HepG2 (cell line): ENCODE measurements at regions not wholly inside any gene's neighbourhood (a gene's known extent, or its start where the extent isn't known, plus 50 kb on each side); places are given as distances from the start of the nearest gene placed in this dataset.
"Not testable (repeated sequence)": the region's sequence is repeated elsewhere in the genome, so short reads cannot be mapped to it uniquely, and the experiment has no call there.

Experiments
- ATAC-seq: fragments of 200-7000 bp; cut with Tn5 transposase; 3 replicates; pipeline ENCODE4 v1.9.1; 2020; ENCODE audit warnings: mild to moderate bottlenecking, moderate library complexity
- BruUV-seq: library from RNA; stranded (reverse); fragments of 400-500 nt; replicated peaks from 2 replicates; lab custom pipeline; 2021; lab: Mats Ljungman, UMichigan
- CTCF ChIA-PET: fragments of 300-600 bp; formaldehyde crosslinking; extraction: SDS; loops from one replicate; lab custom pipeline; 2021; ENCODE audit warnings: low total read pairs, inconsistent platforms, low intra/inter-chr PET ratio; lab: Yijun Ruan, JAX
- POLR2A ChIA-PET: fragments of 350-600 bp; sonication (Branson Sonifier 250); formaldehyde crosslinking; loops from one replicate; lab custom pipeline; 2020; ENCODE audit warnings: antibody characterized with exemption, inconsistent platforms; lab: Yijun Ruan, JAX
- DNase-seq: peaks from one replicate; pipeline ENCODE4 v3.0.0-alpha.2; 2015; ENCODE audit warnings: low spot score
- FAIRE-seq: peaks from 3 replicates; lab custom pipeline; 2011; peaks lifted over from hg19 to GRCh38; lab: Jason Lieb, UNC
- H2AFZ ChIP-seq: one replicate; pipeline ENCODE4 v1.6.1; 2011; ENCODE audit warnings: low read length, inconsistent platforms
- H3K27ac ChIP-seq: fragments of 300-600 bp; 3 replicates; pipeline ENCODE4 v1.8.0; 2011; ENCODE audit warnings: mixed run types, mild to moderate bottlenecking, mixed read lengths, low read length, inconsistent platforms; ENCODE audit not compliant: insufficient read depth; ENCODE audit errors: extremely low read length
- H3K27me3 ChIP-seq, 2 experiments: fragments of 200-600 bp in 1 of 2; 2 replicates in 1 of 2; 3 replicates in 1 of 2; pipeline versions ENCODE4 v1.6.0 to v1.8.0; 2011; ENCODE audit warnings: low read length in 2 of 2, mild to moderate bottlenecking in 2 of 2, moderate library complexity in 2 of 2, inconsistent platforms in 1 of 2; ENCODE audit not compliant: insufficient read depth in 2 of 2, control insufficient read depth in 1 of 2
- H3K36me3 ChIP-seq, 2 experiments: fragments of 200-600 bp in 1 of 2; replicated peaks in 1 of 2; 2 replicates in 1 of 2; 3 replicates in 1 of 2; pipeline versions ENCODE4 v1.5.1 to v1.8.0; 2011; ENCODE audit warnings: low read length in 2 of 2, inconsistent platforms in 1 of 2; ENCODE audit not compliant: insufficient read depth in 2 of 2, control insufficient read depth in 1 of 2
- H3K4me1 ChIP-seq: 2 replicates; pipeline ENCODE4 v1.5.1; 2012; ENCODE audit warnings: low read length, inconsistent platforms; ENCODE audit not compliant: insufficient read depth
- H3K4me2 ChIP-seq: 2 replicates; pipeline ENCODE4 v1.6.0; 2011; ENCODE audit warnings: low read depth, low read length, inconsistent platforms
- H3K4me3 ChIP-seq, 3 experiments: fragments of 200-600 bp in 1 of 3; sonication (generic), shearing (Covaris generic) in 1 of 3; replicated peaks in 1 of 3; 2 replicates each; pipeline ENCODE4 v1.5.1; 2011 to 2016; ENCODE audit warnings: low read length in 3 of 3, inconsistent platforms in 2 of 3, low read depth in 2 of 3, mild to moderate bottlenecking in 2 of 3, control low read depth in 1 of 3, mixed read lengths in 1 of 3; ENCODE audit not compliant: insufficient read depth in 1 of 3
- H3K79me2 ChIP-seq: one replicate; pipeline ENCODE4 v1.6.1; 2011; ENCODE audit warnings: low read length, inconsistent platforms; ENCODE audit not compliant: insufficient read depth
- H3K9ac ChIP-seq: 2 replicates; pipeline ENCODE4 v1.6.0; 2011; ENCODE audit warnings: mild to moderate bottlenecking, low read depth, low read length, inconsistent platforms; ENCODE audit not compliant: insufficient read depth
- H3K9me3 ChIP-seq: 2 replicates; pipeline ENCODE4 v1.5.1; 2012; ENCODE audit warnings: mild to moderate bottlenecking, low read length
- H4K20me1 ChIP-seq: 2 replicates; pipeline ENCODE4 v1.6.0; 2011; ENCODE audit warnings: inconsistent platforms, mild to moderate bottlenecking, low read length, moderate library complexity; ENCODE audit not compliant: insufficient read depth
- CBX2 ChIP-seq, 2 experiments: fragments of 200-600 bp in 1 of 2; sonication (generic); formaldehyde crosslinking in 1 of 2; IDR thresholded peaks; 2 replicates each; pipeline versions ENCODE4 v1.7.0 to v1.8.1; 2018 to 2022; ENCODE audit warnings: low read depth in 2 of 2, low read length in 1 of 2, mild to moderate bottlenecking in 1 of 2, missing genetic modification reagents in 1 of 2
- MEIS2 ChIP-seq: sonication (generic); formaldehyde crosslinking; IDR thresholded peaks from 2 replicates; pipeline ENCODE4 v1.9.0; 2021; ENCODE audit warnings: mild to moderate bottlenecking, missing genetic modification reagents
- SRSF4 ChIP-seq: fragments of 200-400 bp; formaldehyde crosslinking; IDR thresholded peaks from one replicate; pipeline ENCODE4 v1.6.1; 2018; ENCODE audit warnings: mild to moderate bottlenecking, low read depth, low read length, moderate library complexity; ENCODE audit not compliant: poor library complexity, severe bottlenecking
- ZNF264 ChIP-seq: sonication (generic); formaldehyde crosslinking; IDR thresholded peaks from 2 replicates; pipeline ENCODE4 v1.4.0; 2020; ENCODE audit warnings: missing genetic modification reagents
- ZNF326 ChIP-seq: sonication (generic); formaldehyde crosslinking; IDR thresholded peaks from 2 replicates; pipeline ENCODE4 v1.4.0; 2020; ENCODE audit warnings: missing genetic modification reagents, borderline replicate concordance
- WGBS: methylation state at CpG from one replicate; pipeline ENCODE4 v1.1.6; 2017; ENCODE audit warnings: low lambda C conversion rate; 5-methylcytosine and 5-hydroxymethylcytosine counted together
- in situ Hi-C: cut with HindIII; loops from 2 replicates; pipeline ENCODE4 v1.10.0; 2017; ENCODE audit warnings: low pct_unique_long_range_greater_than_20kb; ENCODE audit not compliant: extremely low pct_ligation_motif_present
- intact Hi-C: fragments of 100-400 bp; cut with micrococcal nuclease; formaldehyde crosslinking; loops from one replicate; pipeline ENCODE4 v1.10.0; 2022; ENCODE audit not compliant: unreplicated experiment
- TF ChIP-seq, protein P1 (sequence below): IDR thresholded peaks from 2 replicates; pipeline ENCODE4 v1.6.1; 2016; ENCODE audit warnings: mild to moderate bottlenecking, missing biosample characterization, missing genetic modification reagents
- TF ChIP-seq, protein P2 (sequence below): sonication (generic); formaldehyde crosslinking; IDR thresholded peaks from 2 replicates; pipeline ENCODE4 v1.9.0; 2021; ENCODE audit warnings: missing genetic modification reagents, mild to moderate bottlenecking, borderline replicate concordance
- TF ChIP-seq, protein P3 (sequence below): sonication (generic); formaldehyde crosslinking; IDR thresholded peaks from 2 replicates; pipeline ENCODE4 v1.5.0; 2020; ENCODE audit warnings: missing genetic modification reagents

DNA sequence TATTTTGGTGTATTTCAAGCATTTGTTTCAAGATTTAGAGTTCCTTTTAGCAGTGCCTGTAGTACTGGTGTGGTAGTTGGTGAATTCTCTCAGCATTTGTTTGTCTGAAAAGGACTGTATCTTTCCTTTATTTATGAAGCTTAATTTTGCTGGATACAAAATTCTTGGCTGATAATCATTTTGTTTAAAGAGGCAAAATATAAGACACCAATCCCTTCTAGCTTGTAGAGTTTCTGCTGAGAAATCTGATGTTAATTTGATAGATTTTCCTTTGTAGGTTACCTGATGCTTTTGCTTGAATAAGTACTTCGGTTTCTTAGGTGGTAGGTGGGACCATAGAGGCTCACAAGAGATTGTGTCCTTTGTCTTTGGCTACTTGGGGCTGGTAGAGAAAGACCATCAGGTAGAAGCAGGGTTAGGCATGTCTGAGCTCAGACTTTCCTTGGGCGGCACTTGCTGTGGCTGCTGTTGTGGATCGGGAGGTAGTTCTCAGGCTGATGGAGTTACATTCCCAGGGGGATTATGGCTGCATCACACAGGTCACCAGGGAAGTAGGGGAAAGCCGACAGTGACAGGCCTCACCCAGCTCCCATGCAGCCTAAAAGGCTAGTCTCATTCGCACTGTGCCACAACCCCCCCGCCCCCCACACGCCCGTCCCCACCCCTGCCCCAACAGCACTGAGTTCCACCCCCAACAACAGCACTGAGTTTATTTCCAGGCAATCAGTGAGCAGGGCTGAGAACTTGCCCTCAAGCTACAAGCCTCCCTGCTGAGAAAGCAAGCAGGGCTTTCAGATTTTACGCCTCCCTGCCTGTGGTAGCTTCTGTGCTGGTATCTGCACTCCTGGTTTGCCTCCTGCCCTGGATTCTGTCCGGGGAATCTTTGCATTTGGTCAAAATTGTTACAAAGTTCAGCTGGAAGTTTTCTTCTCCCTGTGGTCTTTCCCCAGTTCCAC is 127.1 kb upstream of the GLRA1 start (continued):
- no peak for TF ChIP-seq CBX2 (IDR thresholded peaks at IDR 0.05; ENCODE audit: low read depth, low read length)
- no peak for TF ChIP-seq CBX2 (CRISPR knock-in tag; IDR thresholded peaks at IDR 0.05; ENCODE audit: low read depth)

DNA sequence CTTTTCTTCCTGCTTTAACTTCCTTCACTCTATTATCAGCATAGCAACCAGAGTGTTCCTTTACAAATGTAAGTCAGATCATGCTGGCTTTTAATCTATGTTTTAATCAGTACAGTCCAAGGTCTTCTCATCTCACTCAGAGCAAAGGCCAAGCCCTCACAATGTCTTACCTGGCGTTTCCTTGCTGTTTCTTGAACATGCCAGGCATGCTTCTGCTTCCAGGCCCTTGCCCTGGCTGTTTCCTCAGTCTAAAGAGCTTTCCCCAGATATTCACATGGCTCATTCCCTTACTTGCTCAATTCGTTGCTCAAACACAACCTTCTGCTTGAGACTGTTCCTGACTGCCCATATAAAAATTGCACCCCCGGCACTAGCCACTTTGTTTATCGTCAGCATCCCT is 121.7 kb upstream of the GLRA1 start:
- H3K27me3 ChIP-seq = no peaks in the 10 kb centered on the region
- CTCF ChIA-PET = no interaction called here
- no peak overlapping the region for H3K4me2 ChIP-seq
- ATAC-seq (no peak), FAIRE-seq (no peak), DNase-seq (no peak)
- H3K27ac ChIP-seq = no peak overlapping the region
- intact Hi-C loops (no loop called here), in situ Hi-C loops (no loop called here)
- no peak overlapping the region for H3K9ac ChIP-seq
- H3K79me2 ChIP-seq = no peaks in the 10 kb centered on the region
- H3K4me1 ChIP-seq = no peaks in the 10 kb centered on the region
- WGBS = 0% methylated on average over 4 of the region's 4 CpGs
- H3K4me3 ChIP-seq = no peak overlapping the region
- no peaks in the 10 kb centered on the region for H3K9me3 ChIP-seq
- POLR2A ChIA-PET = no interaction called here
- H4K20me1 ChIP-seq = no peaks in the 10 kb centered on the region
- no peaks in the 10 kb centered on the region for H3K36me3 ChIP-seq
- BruUV-seq = no TSS peak
- TF ChIP-seq, protein P1, sequence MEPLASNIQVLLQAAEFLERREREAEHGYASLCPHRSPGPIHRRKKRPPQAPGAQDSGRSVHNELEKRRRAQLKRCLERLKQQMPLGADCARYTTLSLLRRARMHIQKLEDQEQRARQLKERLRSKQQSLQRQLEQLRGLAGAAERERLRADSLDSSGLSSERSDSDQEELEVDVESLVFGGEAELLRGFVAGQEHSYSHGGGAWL (CRISPR knock-in tag) = no peak
- TF ChIP-seq, protein P2, sequence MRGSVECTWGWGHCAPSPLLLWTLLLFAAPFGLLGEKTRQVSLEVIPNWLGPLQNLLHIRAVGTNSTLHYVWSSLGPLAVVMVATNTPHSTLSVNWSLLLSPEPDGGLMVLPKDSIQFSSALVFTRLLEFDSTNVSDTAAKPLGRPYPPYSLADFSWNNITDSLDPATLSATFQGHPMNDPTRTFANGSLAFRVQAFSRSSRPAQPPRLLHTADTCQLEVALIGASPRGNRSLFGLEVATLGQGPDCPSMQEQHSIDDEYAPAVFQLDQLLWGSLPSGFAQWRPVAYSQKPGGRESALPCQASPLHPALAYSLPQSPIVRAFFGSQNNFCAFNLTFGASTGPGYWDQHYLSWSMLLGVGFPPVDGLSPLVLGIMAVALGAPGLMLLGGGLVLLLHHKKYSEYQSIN (CRISPR knock-in tag) = no peak
- TF ChIP-seq, protein P3, sequence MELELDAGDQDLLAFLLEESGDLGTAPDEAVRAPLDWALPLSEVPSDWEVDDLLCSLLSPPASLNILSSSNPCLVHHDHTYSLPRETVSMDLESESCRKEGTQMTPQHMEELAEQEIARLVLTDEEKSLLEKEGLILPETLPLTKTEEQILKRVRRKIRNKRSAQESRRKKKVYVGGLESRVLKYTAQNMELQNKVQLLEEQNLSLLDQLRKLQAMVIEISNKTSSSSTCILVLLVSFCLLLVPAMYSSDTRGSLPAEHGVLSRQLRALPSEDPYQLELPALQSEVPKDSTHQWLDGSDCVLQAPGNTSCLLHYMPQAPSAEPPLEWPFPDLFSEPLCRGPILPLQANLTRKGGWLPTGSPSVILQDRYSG (CRISPR knock-in tag) = no peak
- TF ChIP-seq ZNF326 (CRISPR knock-in tag) (no peak), MEIS2 (CRISPR knock-in tag) (no peak), ZNF264 (no peak), SRSF4 (no peak)
- H2AFZ ChIP-seq = no peak overlapping the region

DNA sequence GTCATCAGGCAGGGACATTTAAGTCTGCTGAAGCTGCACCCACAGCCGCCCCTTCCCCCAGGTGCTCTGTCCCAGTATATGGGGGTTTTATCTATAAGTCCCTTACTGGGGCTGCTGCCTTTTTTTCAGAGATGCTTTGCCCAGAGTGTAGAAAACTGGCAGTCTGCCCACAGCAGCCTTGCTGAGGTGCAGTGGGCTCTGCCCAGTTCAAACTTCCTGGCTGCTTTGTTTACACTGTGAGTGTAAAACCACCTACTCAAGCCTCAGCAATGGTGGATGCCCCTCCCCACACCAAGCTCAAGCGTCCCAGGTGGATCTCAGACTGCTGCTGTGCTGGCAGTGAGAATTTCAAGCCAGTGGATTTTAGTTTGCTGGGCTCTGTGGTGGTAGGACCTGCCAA is 114.2 kb upstream of the GLRA1 start:
- not testable (repeated sequence) for FAIRE-seq, BruUV-seq
- 0% methylated on average over 1 of the region's 2 CpGs for WGBS

More for the DNA sequence above, 114.2 kb upstream of the GLRA1 start:
- H3K27me3 ChIP-seq, H2AFZ ChIP-seq, DNase-seq, H4K20me1 ChIP-seq, H3K4me2 ChIP-seq, H3K4me1 ChIP-seq, H3K36me3 ChIP-seq, H3K9me3 ChIP-seq, H3K9ac ChIP-seq, intact Hi-C loops, POLR2A ChIA-PET, ATAC-seq, in situ Hi-C loops, H3K27ac ChIP-seq, H3K79me2 ChIP-seq, H3K4me3 ChIP-seq, CTCF ChIA-PET: not testable (repeated sequence)
